Trophoblast cell (in vitro differentiated cells and primary cell): ENCODE measurements at regions not wholly inside any gene's neighbourhood (a gene's known extent, or its start where the extent isn't known, plus 50 kb on each side); places are given as distances from the start of the nearest gene placed in this dataset.

Source experiments
- DNase-seq, 2 donors: peaks; one replicate each; pipeline ENCODE4 v3.0.0-alpha.2; 2016
- H2AFZ ChIP-seq: 2 replicates; pipeline ENCODE4 v1.6.1; 2013; ENCODE audit warnings: low read length, moderate library complexity, mild to moderate bottlenecking; ENCODE audit not compliant: insufficient read depth, poor library complexity
- H2AK5ac ChIP-seq: 2 replicates; pipeline ENCODE4 v1.6.1; 2013; ENCODE audit warnings: mild to moderate bottlenecking, low read length
- H2BK120ac ChIP-seq: 2 replicates; pipeline ENCODE4 v1.6.1; 2013; ENCODE audit warnings: low read length, mild to moderate bottlenecking, moderate library complexity; ENCODE audit not compliant: insufficient read depth, poor library complexity
- H2BK12ac ChIP-seq: 2 replicates; pipeline ENCODE4 v1.6.1; 2013; ENCODE audit warnings: mild to moderate bottlenecking, low read length, moderate library complexity
- H2BK5ac ChIP-seq: 2 replicates; pipeline ENCODE4 v1.6.1; 2013; ENCODE audit warnings: low read length, low read depth, moderate library complexity, mild to moderate bottlenecking; ENCODE audit not compliant: poor library complexity
- H3K14ac ChIP-seq: 2 replicates; pipeline ENCODE4 v1.6.1; 2013; ENCODE audit warnings: mild to moderate bottlenecking, low read length
- H3K18ac ChIP-seq: 2 replicates; pipeline ENCODE4 v1.6.1; 2013; ENCODE audit warnings: mild to moderate bottlenecking, low read length
- H3K23ac ChIP-seq: 2 replicates; pipeline ENCODE4 v1.6.1; 2013; ENCODE audit warnings: low read length
- H3K27ac ChIP-seq: 2 replicates; pipeline ENCODE4 v1.5.1; 2013; ENCODE audit warnings: low read depth, mild to moderate bottlenecking, inconsistent platforms, low read length, moderate library complexity
- H3K27me3 ChIP-seq: 2 replicates; pipeline ENCODE4 v1.6.1; 2013; ENCODE audit warnings: inconsistent platforms, mild to moderate bottlenecking, low read length, moderate library complexity; ENCODE audit not compliant: insufficient read depth
- H3K36me3 ChIP-seq, 2 experiments: 1 replicate in 1 of 2; 2 replicates in 1 of 2; pipeline ENCODE4 v1.6.1; 2013; ENCODE audit warnings: low read length in 2 of 2, mild to moderate bottlenecking in 2 of 2, moderate library complexity in 1 of 2; ENCODE audit not compliant: insufficient read depth in 2 of 2, control insufficient read depth in 1 of 2
- H3K4ac ChIP-seq: 2 replicates; pipeline ENCODE4 v1.6.1; 2013; ENCODE audit warnings: low read depth, mild to moderate bottlenecking, low read length, moderate library complexity
- H3K4me1 ChIP-seq, 2 experiments: 1 replicate in 1 of 2; 2 replicates in 1 of 2; pipeline ENCODE4 v1.6.1; 2013; ENCODE audit warnings: low read length in 2 of 2, mild to moderate bottlenecking in 2 of 2, moderate library complexity in 1 of 2; ENCODE audit not compliant: insufficient read depth in 2 of 2, control insufficient read depth in 1 of 2
- H3K4me2 ChIP-seq: 2 replicates; pipeline ENCODE4 v1.6.1; 2013; ENCODE audit warnings: inconsistent platforms, mild to moderate bottlenecking, low read length, moderate library complexity
- H3K4me3 ChIP-seq: 2 replicates; pipeline ENCODE4 v1.5.1; 2013; ENCODE audit warnings: mild to moderate bottlenecking, low read depth, low read length, inconsistent platforms
- H3K79me1 ChIP-seq: one replicate; pipeline ENCODE4 v1.6.1; 2013; ENCODE audit warnings: low read length
- H3K79me2 ChIP-seq: 2 replicates; pipeline ENCODE4 v1.6.1; 2013; ENCODE audit warnings: low read length, mild to moderate bottlenecking; ENCODE audit not compliant: control insufficient read depth, insufficient read depth, poor library complexity
- H3K9ac ChIP-seq: 2 replicates; pipeline ENCODE4 v1.6.1; 2013; ENCODE audit warnings: mild to moderate bottlenecking, low read length
- H3K9me3 ChIP-seq: 2 replicates; pipeline ENCODE4 v1.6.1; 2013; ENCODE audit warnings: low read depth, mild to moderate bottlenecking, control low read depth, inconsistent platforms, low read length; ENCODE audit not compliant: insufficient read depth
- H4K12ac ChIP-seq: 2 replicates; pipeline ENCODE4 v1.6.1; 2013; ENCODE audit warnings: low read depth, mild to moderate bottlenecking, low read length, moderate library complexity
- H4K8ac ChIP-seq: 2 replicates; pipeline ENCODE4 v1.6.1; 2013; ENCODE audit warnings: low read depth, mild to moderate bottlenecking, low read length, moderate library complexity
- H4K91ac ChIP-seq: one replicate; pipeline ENCODE4 v1.6.1; 2013; ENCODE audit warnings: low read depth, mild to moderate bottlenecking, low read length, moderate library complexity
- WGBS: extraction: QIAGEN DNeasy Blood & Tissue Kit; methylation state at CpG from one replicate; pipeline ENCODE4 v1.1.7; 2013; ENCODE audit warnings: missing lambda C conversion rate; ENCODE audit not compliant: insufficient read length, insufficient coverage; ENCODE audit errors: extremely low coverage; 5-methylcytosine and 5-hydroxymethylcytosine counted together

DNA sequence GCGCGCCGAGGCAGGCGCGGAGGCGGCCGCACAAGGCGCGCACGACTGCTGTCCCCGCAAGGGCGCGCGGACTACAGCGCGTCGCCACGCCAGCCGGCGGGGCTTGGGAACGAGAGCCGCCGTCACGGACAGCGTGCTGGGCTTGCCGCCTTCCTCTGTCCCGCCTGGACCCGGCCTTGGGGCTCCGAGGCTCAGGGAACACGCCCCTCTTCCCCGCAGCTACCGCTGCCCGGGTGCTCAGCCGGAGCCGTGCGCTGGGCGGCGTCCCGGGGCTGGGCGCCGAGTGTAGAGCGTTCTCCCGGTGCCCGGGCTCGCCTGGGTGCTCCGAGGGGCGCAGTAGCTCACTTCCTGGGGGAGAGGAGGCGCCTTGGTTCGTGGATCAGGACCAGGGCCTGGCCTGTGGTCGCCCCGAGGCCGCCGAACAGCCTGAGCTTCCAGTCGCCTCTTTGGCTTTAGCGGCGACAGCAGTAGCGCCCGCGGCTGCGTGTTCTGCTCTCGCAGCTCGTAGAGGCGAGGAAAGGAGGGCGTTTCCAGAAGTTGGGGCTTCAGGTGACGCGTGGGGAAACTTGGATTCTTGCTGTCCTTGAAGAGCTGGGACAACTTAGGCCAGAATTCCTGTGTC lies 226.7 kb upstream of the C2CD4B start:
- peak overlapping the region; percentile 96 for H3K9ac ChIP-seq
- WGBS: no CpG with 5 or more reads among the region's 66 CpGs
- H3K4me1 ChIP-seq: peaks cover 5% of the 10 kb centered on the region in 2 experiments
- peaks cover 19% of the 10 kb centered on the region for H3K79me1 ChIP-seq
- peak overlapping the region; percentile 42 for H2AFZ ChIP-seq
- peak overlapping the region; percentile 73 for H2BK120ac ChIP-seq
- H4K12ac ChIP-seq: peak overlapping the region; percentile 23
- H4K91ac ChIP-seq: peak overlapping the region; percentile 91
- DNase-seq: peak; percentile 2 to 45
- peak overlapping the region; percentile 61 for H3K27ac ChIP-seq
- H3K4me3 ChIP-seq: peak overlapping the region; percentile 93
- H2BK5ac ChIP-seq: peak overlapping the region; percentile 35
- H3K18ac ChIP-seq: peak overlapping the region; percentile 87
- peak overlapping the region; percentile 49 for H3K4ac ChIP-seq
- peak overlapping the region; percentile 75 for H3K4me2 ChIP-seq
- H2BK12ac ChIP-seq: peak overlapping the region; percentile 5
- H3K27me3 ChIP-seq: no peaks in the 10 kb centered on the region
- H3K36me3 ChIP-seq: peaks cover 0 to 2% of the 10 kb centered on the region in 2 experiments
- no peak overlapping the region for H3K23ac ChIP-seq
- H3K9me3 ChIP-seq: no peaks in the 10 kb centered on the region
- H4K8ac ChIP-seq: peak overlapping the region; percentile 20
- H3K79me2 ChIP-seq: peaks cover 17% of the 10 kb centered on the region
- peak overlapping the region; percentile 23 for H2AK5ac ChIP-seq
- H3K14ac ChIP-seq: peak overlapping the region; percentile 84

DNA sequence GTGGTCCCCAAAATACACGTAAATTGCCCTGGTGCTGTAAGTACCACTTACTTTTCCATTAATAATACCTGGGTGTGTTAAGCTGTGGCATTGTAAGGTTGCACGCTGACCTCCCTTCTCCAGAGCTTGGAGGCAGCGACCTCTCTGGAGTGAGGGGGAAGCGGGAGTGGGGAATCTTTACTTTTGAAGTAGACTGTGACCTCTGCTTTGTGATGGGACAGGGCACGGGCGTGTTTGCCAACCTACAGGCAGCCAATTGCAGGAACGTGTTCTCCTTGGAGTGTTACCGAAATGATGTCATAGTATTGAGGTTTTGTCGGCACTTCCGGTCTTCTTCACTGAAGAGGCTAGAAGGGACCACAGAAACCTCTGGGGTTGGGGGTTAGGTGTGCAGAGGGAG lies 227.3 kb upstream of the C2CD4B start:
- H3K4me1 ChIP-seq: peaks cover 5% of the 10 kb centered on the region in 2 experiments
- WGBS: no CpG with 5 or more reads among the region's 10 CpGs
- H3K27me3 ChIP-seq: no peaks in the 10 kb centered on the region
- H3K4ac ChIP-seq: peak overlapping the region; percentile 60
- DNase-seq: peak in 1 of 2 donors; percentile 11
- no peak overlapping the region for H2BK5ac ChIP-seq
- no peak overlapping the region for H2BK120ac ChIP-seq
- H4K91ac ChIP-seq: no peak overlapping the region
- H4K8ac ChIP-seq: peak overlapping the region; percentile 35
- no peak overlapping the region for H4K12ac ChIP-seq
- no peak overlapping the region for H3K23ac ChIP-seq
- H3K4me2 ChIP-seq: peak overlapping the region; percentile 75
- H3K36me3 ChIP-seq: peaks cover 2 to 3% of the 10 kb centered on the region in 2 experiments
- H2AFZ ChIP-seq: no peak overlapping the region
- H2AK5ac ChIP-seq: no peak overlapping the region
- H3K9me3 ChIP-seq: no peaks in the 10 kb centered on the region
- H3K4me3 ChIP-seq: no peak overlapping the region
- H3K18ac ChIP-seq: no peak overlapping the region
- peaks cover 17% of the 10 kb centered on the region for H3K79me2 ChIP-seq
- H3K14ac ChIP-seq: no peak overlapping the region
- no peak overlapping the region for H3K9ac ChIP-seq
- H2BK12ac ChIP-seq: no peak overlapping the region
- peaks cover 19% of the 10 kb centered on the region for H3K79me1 ChIP-seq
- H3K27ac ChIP-seq: no peak overlapping the region

DNA sequence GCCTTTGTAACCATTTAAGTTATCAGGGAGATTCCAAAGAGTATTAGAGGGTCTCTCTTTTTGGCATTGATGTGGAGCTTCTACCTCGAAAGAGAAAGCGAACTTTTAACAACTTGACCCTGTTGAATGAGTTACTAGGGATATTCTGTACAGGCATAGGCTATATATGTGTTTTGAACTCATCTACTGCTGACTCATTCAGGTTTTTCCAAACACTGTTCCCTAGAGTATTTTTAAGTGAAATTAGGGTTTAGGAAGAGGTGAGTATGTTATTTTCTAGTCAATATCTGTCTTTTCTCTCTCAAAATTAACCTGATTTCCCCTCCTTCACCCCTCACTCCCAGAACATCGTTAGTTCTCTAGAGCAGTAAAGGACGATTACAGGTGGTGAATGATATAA lies 228.1 kb upstream of the C2CD4B start:
- Histone ChIP-seq H3K4me1 (peaks cover 5% of the 10 kb centered on the region in 2 experiments), H2BK12ac (no peak overlapping the region), H3K9me3 (no peaks in the 10 kb centered on the region), H2BK120ac (no peak overlapping the region), H3K18ac (no peak overlapping the region), H4K12ac (no peak overlapping the region), H3K27ac (no peak overlapping the region), H2AFZ (no peak overlapping the region), H3K79me1 (peaks cover 19% of the 10 kb centered on the region), H3K14ac (no peak overlapping the region), H3K36me3 (peaks cover 2 to 3% of the 10 kb centered on the region in 2 experiments), H3K4me3 (no peak overlapping the region), H3K27me3 (no peaks in the 10 kb centered on the region), H4K8ac (no peak overlapping the region), H3K79me2 (peaks cover 17% of the 10 kb centered on the region), H2BK5ac (no peak overlapping the region), H3K4me2 (peak overlapping the region; percentile 75), H3K9ac (no peak overlapping the region), H4K91ac (no peak overlapping the region), H3K4ac (no peak overlapping the region), H2AK5ac (no peak overlapping the region), H3K23ac (no peak overlapping the region)
- DNase-seq: no peak
- no CpG with 5 or more reads among the region's 4 CpGs for WGBS

DNA sequence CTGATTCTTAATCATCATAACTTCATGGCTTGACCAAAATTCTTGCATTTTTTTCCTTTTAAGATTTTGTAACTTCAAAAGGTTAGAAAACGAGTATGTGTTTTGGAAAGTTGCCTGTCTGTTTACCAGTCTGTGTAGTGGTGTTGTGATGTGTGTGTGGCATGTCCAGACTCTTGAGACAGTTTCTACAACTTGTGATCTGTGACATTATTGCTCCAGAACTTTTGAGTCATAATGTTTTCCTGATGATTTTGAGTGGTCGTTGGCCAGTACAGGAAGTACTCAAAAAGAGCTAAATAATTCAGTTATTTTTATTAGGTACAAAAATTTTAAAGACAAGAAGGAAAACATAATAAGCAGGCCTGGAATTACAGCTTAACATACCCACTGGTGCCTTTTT lies 229.0 kb upstream of the C2CD4B start:
- Histone ChIP-seq H3K27ac (no peak overlapping the region), H3K79me2 (peaks cover 17% of the 10 kb centered on the region), H3K9me3 (peaks cover 3% of the 10 kb centered on the region), H3K4me2 (no peak overlapping the region), H4K8ac (no peak overlapping the region), H3K4me1 (peaks cover 5% of the 10 kb centered on the region in 2 experiments), H3K23ac (no peak overlapping the region), H3K27me3 (no peaks in the 10 kb centered on the region), H2BK120ac (no peak overlapping the region), H2AFZ (no peak overlapping the region), H3K4me3 (no peak overlapping the region), H3K18ac (no peak overlapping the region), H2AK5ac (no peak overlapping the region), H4K91ac (no peak overlapping the region), H3K9ac (no peak overlapping the region), H3K36me3 (peaks cover 5 to 6% of the 10 kb centered on the region in 2 experiments), H3K79me1 (peaks cover 19% of the 10 kb centered on the region), H3K4ac (no peak overlapping the region), H2BK12ac (no peak overlapping the region), H2BK5ac (no peak overlapping the region), H4K12ac (no peak overlapping the region), H3K14ac (no peak overlapping the region)
- no CpG with 5 or more reads among the region's 2 CpGs for WGBS
- peak in 1 of 2 donors; percentile 18 for DNase-seq
